CD14-positive monocyte (primary cell): ENCODE measurements at regions not wholly inside any gene's neighbourhood (a gene's known extent, or its start where the extent isn't known, plus 50 kb on each side); places are given as distances from the start of the nearest gene placed in this dataset.

ENCODE experiments used
- DNase-seq, 3 donors: peaks; one replicate each; pipeline ENCODE4 v3.0.0-alpha.2; 2011 to 2022
- H2AFZ ChIP-seq: 2 replicates; pipeline ENCODE4 v1.6.0; 2012; ENCODE audit warnings: mild to moderate bottlenecking, low read depth, low read length, inconsistent platforms; ENCODE audit not compliant: insufficient read depth, poor library complexity, severe bottlenecking
- H3K27ac ChIP-seq, 2 donors: 1 replicate in 1 of 2; 2 replicates in 1 of 2; pipeline ENCODE4 v1.5.1; 2012 to 2013; ENCODE audit warnings: low read length in 2 of 2, control low read depth in 1 of 2, inconsistent platforms in 1 of 2, low read depth in 1 of 2, mild to moderate bottlenecking in 1 of 2
- H3K27me3 ChIP-seq, 2 donors: one replicate each; pipeline versions ENCODE4 v1.6.0 to v1.6.1; 2011 to 2013; ENCODE audit warnings: low read length in 2 of 2; ENCODE audit not compliant: control insufficient read depth in 2 of 2, insufficient read depth in 2 of 2
- H3K36me3 ChIP-seq, 2 donors: replicated peaks in 1 of 2; 1 replicate in 1 of 2; 2 replicates in 1 of 2; pipeline versions ENCODE4 v1.5.1 to v1.6.1; 2012 to 2013; ENCODE audit warnings: low read length in 2 of 2, control low read depth in 1 of 2, inconsistent platforms in 1 of 2, mild to moderate bottlenecking in 1 of 2; ENCODE audit not compliant: insufficient read depth in 2 of 2, control insufficient read depth in 1 of 2
- H3K4me1 ChIP-seq, 2 donors: 1 replicate in 1 of 2; 2 replicates in 1 of 2; pipeline versions ENCODE4 v1.5.1 to v1.6.1; 2012 to 2013; ENCODE audit warnings: low read length in 2 of 2, control low read depth in 1 of 2, inconsistent platforms in 1 of 2, mild to moderate bottlenecking in 1 of 2, moderate library complexity in 1 of 2; ENCODE audit not compliant: insufficient read depth in 2 of 2, control insufficient read depth in 1 of 2
- H3K4me2 ChIP-seq: replicated peaks from 2 replicates; pipeline ENCODE3; 2012; ENCODE audit warnings: low read length, moderate library complexity, mild to moderate bottlenecking; ENCODE audit not compliant: poor library complexity, severe bottlenecking; ENCODE audit errors: extremely low read depth
- H3K4me3 ChIP-seq, 3 experiments: fragments of 200-600 bp in 1 of 3; sonication (generic) in 1 of 3; replicated peaks in 1 of 3; 1 replicate in 2 of 3; 2 replicates in 1 of 3; pipeline ENCODE4 v1.5.1; 2011 to 2013; ENCODE audit warnings: low read length in 3 of 3, mild to moderate bottlenecking in 3 of 3, control low read depth in 2 of 3, low read depth in 2 of 3, inconsistent platforms in 1 of 3, moderate library complexity in 1 of 3
- H3K79me2 ChIP-seq: 2 replicates; pipeline ENCODE4 v1.6.0; 2012; ENCODE audit warnings: mild to moderate bottlenecking, control low read depth, inconsistent platforms, low read length, moderate library complexity; ENCODE audit not compliant: insufficient read depth
- H3K9ac ChIP-seq: 2 replicates; pipeline ENCODE4 v1.6.0; 2017; ENCODE audit warnings: low read length, mild to moderate bottlenecking; ENCODE audit not compliant: insufficient read depth, poor library complexity, severe bottlenecking
- H3K9me3 ChIP-seq, 2 donors: replicated peaks in 1 of 2; 1 replicate in 1 of 2; 2 replicates in 1 of 2; pipeline versions ENCODE4 v1.5.1 to v1.6.1; 2012 to 2013; ENCODE audit warnings: low read length in 2 of 2, control low read depth in 1 of 2; ENCODE audit not compliant: control insufficient read depth in 1 of 2, insufficient read depth in 1 of 2
- H4K20me1 ChIP-seq: 2 replicates; pipeline ENCODE4 v1.6.0; 2012; ENCODE audit warnings: mild to moderate bottlenecking, low read length, control low read depth, moderate library complexity; ENCODE audit not compliant: insufficient read depth
- H3K27ac Mint-ChIP-seq, 7 donors: one replicate each; pipeline ENCODE4 v1.8.0; 2020; ENCODE audit warnings: mild to moderate bottlenecking in 7 of 7, mixed read lengths in 7 of 7, moderate library complexity in 6 of 7, inconsistent platforms in 2 of 7
- H3K27me3 Mint-ChIP-seq, 3 donors: one replicate each; pipeline ENCODE4 v1.8.0; 2021 to 2022; ENCODE audit warnings: low read depth in 3 of 3, mild to moderate bottlenecking in 3 of 3, mixed read lengths in 3 of 3, moderate library complexity in 3 of 3, inconsistent platforms in 1 of 3
- H3K36me3 Mint-ChIP-seq, 2 donors: one replicate each; pipeline ENCODE4 v1.8.0; 2020; ENCODE audit warnings: mixed read lengths in 2 of 2, inconsistent platforms in 1 of 2, mild to moderate bottlenecking in 1 of 2
- H3K4me1 Mint-ChIP-seq: one replicate; pipeline ENCODE4 v1.8.0; 2020; ENCODE audit warnings: mild to moderate bottlenecking, mixed read lengths
- H3K4me3 Mint-ChIP-seq, 2 donors: one replicate each; pipeline ENCODE4 v1.8.0; 2020; ENCODE audit warnings: mild to moderate bottlenecking in 2 of 2, mixed read lengths in 2 of 2, moderate library complexity in 1 of 2
- H3K9me3 Mint-ChIP-seq, 7 donors: one replicate each; pipeline ENCODE4 v1.8.0; 2020 to 2022; ENCODE audit warnings: mixed read lengths in 7 of 7, mild to moderate bottlenecking in 6 of 7, moderate library complexity in 6 of 7, inconsistent platforms in 2 of 7
- CTCF ChIP-seq: fragments of 200-600 bp; IDR thresholded peaks from one replicate; pipeline ENCODE4 v1.8.0; 2022; ENCODE audit warnings: antibody characterized with exemption, mild to moderate bottlenecking
- WGBS: methylation state at CpG from one replicate; pipeline ENCODE4 v1.1.5; 2013; ENCODE audit warnings: missing lambda C conversion rate; ENCODE audit not compliant: insufficient coverage; 5-methylcytosine and 5-hydroxymethylcytosine counted together
- intact Hi-C, 2 donors: fragments of 100-400 bp; cut with micrococcal nuclease; formaldehyde crosslinking; loops; one replicate each; pipeline versions ENCODE4 v1.15.0 to v1.15.1; 2023

DNA sequence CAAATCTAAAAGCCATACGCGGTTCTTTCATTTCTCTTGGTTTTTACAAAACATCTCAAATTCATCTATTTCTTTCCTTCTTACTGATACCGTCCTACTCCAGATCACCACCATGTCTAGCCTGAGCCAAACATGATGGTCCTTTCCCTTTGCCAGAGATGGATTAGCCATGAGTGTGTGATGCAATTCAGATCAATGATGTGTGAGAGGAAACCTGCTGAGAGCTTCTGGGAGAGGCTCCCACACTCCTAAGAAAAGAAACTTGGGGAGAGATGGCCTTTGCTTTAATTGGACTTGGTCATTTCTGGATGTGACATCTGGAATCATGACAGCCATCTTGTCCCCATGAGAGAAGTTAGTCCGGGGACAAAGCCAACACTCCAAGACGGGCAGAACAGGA is 367.2 kb downstream of the FGFR2 start:
- no peak for TF ChIP-seq CTCF
- Mint-ChIP-seq H3K27ac (no peak overlapping the region), H3K27me3 (peaks cover 0 to 4% (median 0%) of the 10 kb centered on the region in 3 donors), H3K4me3 (no peak overlapping the region), H3K9me3 (peaks cover 0 to 11% (median 5%) of the 10 kb centered on the region in 7 donors), H3K4me1 (no peaks in the 10 kb centered on the region), H3K36me3 (no peaks in the 10 kb centered on the region)
- Histone ChIP-seq H3K36me3 (no peaks in the 10 kb centered on the region), H3K4me3 (no peak overlapping the region), H3K4me2 (no peak overlapping the region), H3K9ac (no peak overlapping the region), H3K27ac (no peak overlapping the region), H3K9me3 (peaks cover 0 to 3% of the 10 kb centered on the region in 2 donors), H4K20me1 (no peaks in the 10 kb centered on the region), H3K79me2 (no peaks in the 10 kb centered on the region), H2AFZ (no peak overlapping the region), H3K27me3 (no peaks in the 10 kb centered on the region), H3K4me1 (no peaks in the 10 kb centered on the region)
- no peak for DNase-seq
- WGBS: 100% methylated on average over 2 of the region's 5 CpGs
- intact Hi-C loops: no loop called here

GRCh38 chr10:121232494-121232893 is 365.8 kb downstream of the FGFR2 start:
- H3K36me3 Mint-ChIP-seq: no peaks in the 10 kb centered on the region
- WGBS: 89% methylated on average over 3 of the region's 10 CpGs
- H4K20me1 ChIP-seq: no peaks in the 10 kb centered on the region
- H3K36me3 ChIP-seq: no peaks in the 10 kb centered on the region
- H3K27ac ChIP-seq: no peak overlapping the region
- H3K27me3 ChIP-seq: no peaks in the 10 kb centered on the region
- peaks cover 0 to 4% (median 0%) of the 10 kb centered on the region in 3 donors for H3K27me3 Mint-ChIP-seq
- no peaks in the 10 kb centered on the region for H3K4me1 Mint-ChIP-seq
- H3K4me2 ChIP-seq: no peak overlapping the region
- no peak overlapping the region for H3K27ac Mint-ChIP-seq
- no peak overlapping the region for H3K9ac ChIP-seq
- DNase-seq: no peak
- H2AFZ ChIP-seq: no peak overlapping the region
- H3K9me3 ChIP-seq: peaks cover 1 to 10% of the 10 kb centered on the region in 2 donors
- no peak overlapping the region for H3K4me3 ChIP-seq
- no peaks in the 10 kb centered on the region for H3K4me1 ChIP-seq
- H3K9me3 Mint-ChIP-seq: peaks cover 8 to 18% (median 10%) of the 10 kb centered on the region in 7 donors
- no peaks in the 10 kb centered on the region for H3K79me2 ChIP-seq
- no peak for TF ChIP-seq CTCF
- intact Hi-C loops: no loop called here
- no peak overlapping the region for H3K4me3 Mint-ChIP-seq
